ENCODE measurements at regions not wholly inside any gene's neighbourhood (a gene's known extent, or its start where the extent isn't known, plus 50 kb on each side); places are given as distances from the start of the nearest gene placed in this dataset.

DNA sequence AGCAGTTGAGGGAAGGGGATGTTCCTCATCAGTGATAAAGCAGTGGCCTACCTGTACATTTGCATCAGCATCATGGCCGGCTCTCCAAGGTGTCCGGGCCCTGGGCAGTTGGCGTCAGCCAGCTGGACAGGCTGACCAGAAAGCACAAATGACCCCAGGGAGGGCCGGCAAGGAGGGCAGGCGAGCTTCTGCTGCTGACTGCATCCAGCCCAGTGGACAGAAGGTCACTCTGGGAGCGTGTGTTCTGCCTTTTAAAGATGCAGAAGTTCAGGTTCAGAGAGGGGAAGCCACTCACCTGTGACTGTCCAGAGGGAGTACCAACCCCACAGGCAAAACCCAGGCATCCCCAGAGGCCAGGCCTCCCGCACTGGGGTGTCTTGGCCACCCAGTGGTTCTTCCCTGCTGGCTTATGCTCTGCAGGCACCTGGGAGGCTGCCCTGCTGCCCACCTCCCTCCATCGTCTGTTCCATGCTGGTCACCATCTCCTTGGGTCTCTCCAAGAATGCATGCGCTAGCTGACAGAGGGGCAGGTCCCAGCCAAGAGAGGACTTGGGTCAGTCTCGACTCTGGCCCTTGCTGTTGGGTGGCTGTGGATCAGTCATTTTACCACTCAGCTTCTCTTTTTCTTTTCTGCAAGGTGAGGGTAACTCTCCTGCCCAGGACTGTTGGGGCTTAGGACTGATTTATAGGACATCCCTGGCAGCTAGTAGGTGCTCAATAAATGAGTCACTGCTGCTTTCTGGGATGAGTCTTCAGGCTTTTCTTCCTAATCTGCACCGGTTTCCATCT is 89.9 kb downstream of the INHBB start (continued):
- TF ChIP-seq, protein P1, sequence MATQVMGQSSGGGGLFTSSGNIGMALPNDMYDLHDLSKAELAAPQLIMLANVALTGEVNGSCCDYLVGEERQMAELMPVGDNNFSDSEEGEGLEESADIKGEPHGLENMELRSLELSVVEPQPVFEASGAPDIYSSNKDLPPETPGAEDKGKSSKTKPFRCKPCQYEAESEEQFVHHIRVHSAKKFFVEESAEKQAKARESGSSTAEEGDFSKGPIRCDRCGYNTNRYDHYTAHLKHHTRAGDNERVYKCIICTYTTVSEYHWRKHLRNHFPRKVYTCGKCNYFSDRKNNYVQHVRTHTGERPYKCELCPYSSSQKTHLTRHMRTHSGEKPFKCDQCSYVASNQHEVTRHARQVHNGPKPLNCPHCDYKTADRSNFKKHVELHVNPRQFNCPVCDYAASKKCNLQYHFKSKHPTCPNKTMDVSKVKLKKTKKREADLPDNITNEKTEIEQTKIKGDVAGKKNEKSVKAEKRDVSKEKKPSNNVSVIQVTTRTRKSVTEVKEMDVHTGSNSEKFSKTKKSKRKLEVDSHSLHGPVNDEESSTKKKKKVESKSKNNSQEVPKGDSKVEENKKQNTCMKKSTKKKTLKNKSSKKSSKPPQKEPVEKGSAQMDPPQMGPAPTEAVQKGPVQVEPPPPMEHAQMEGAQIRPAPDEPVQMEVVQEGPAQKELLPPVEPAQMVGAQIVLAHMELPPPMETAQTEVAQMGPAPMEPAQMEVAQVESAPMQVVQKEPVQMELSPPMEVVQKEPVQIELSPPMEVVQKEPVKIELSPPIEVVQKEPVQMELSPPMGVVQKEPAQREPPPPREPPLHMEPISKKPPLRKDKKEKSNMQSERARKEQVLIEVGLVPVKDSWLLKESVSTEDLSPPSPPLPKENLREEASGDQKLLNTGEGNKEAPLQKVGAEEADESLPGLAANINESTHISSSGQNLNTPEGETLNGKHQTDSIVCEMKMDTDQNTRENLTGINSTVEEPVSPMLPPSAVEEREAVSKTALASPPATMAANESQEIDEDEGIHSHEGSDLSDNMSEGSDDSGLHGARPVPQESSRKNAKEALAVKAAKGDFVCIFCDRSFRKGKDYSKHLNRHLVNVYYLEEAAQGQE (IDR thresholded peaks at IDR 0.05; ENCODE audit: low read depth, low read length): no peak
- TF ChIP-seq POLR2AphosphoS5 (IDR thresholded peaks at IDR 0.05; ENCODE audit: low read length): no peak
- TF ChIP-seq, protein P2, sequence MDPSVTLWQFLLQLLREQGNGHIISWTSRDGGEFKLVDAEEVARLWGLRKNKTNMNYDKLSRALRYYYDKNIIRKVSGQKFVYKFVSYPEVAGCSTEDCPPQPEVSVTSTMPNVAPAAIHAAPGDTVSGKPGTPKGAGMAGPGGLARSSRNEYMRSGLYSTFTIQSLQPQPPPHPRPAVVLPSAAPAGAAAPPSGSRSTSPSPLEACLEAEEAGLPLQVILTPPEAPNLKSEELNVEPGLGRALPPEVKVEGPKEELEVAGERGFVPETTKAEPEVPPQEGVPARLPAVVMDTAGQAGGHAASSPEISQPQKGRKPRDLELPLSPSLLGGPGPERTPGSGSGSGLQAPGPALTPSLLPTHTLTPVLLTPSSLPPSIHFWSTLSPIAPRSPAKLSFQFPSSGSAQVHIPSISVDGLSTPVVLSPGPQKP (IDR thresholded peaks at IDR 0.05; ENCODE audit: low read depth, low read length): no peak
- no peak for TF ChIP-seq FOS (IDR thresholded peaks at IDR 0.05; ENCODE audit: borderline replicate concordance, extremely low read depth, insufficient read length)

DNA sequence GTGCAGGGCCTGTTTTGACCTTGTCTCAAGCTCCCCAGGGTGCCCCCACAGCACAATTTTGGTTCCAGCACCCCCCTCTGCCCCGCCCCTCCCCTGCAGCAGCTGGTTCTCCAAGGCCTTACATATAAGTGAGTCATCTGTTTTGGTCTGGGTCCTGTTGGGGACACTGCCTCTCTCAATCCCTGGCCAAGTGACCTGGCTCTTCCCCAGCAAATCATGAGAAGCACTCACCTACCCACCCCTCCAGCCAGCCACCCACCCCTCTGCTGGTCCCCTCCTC is 90.5 kb downstream of the INHBB start:
- no peaks in the 10 kb centered on the region for H3K9me3 ChIP-seq (replicated peaks; ENCODE audit: control insufficient read depth, insufficient read depth, low read length)
- ChIA-PET RAD21 (ENCODE audit: unreplicated experiment) (no interaction called here), SMC1A (ENCODE audit: uncharacterized antibody, unreplicated experiment) (no interaction called here), CTCF (no interaction called here), POLR2A (no interaction called here)
- H3K27me3 ChIP-seq (replicated peaks in 1 of 2; ENCODE audit: control insufficient read depth in 2 of 2, insufficient read depth in 2 of 2, low read length in 1 of 2): peaks cover 0 to 3% of the 10 kb centered on the region in 2 experiments; a peak in 2 of 4 replicates
- 0% methylated on average over 1 of the region's 1 CpG for WGBS (ENCODE audit: insufficient coverage, insufficient replicate concordance, low lambda C conversion rate, missing lambda C conversion rate)
- no peak overlapping the region for H3K9ac ChIP-seq (ENCODE audit: control insufficient read depth, insufficient read depth, low read length)
- no peak overlapping the region for H3K4me2 ChIP-seq (ENCODE audit: control insufficient read depth, insufficient read depth)
- no peak overlapping the region for H3K4me3 ChIP-seq
- no peak overlapping the region for H2AFZ ChIP-seq (ENCODE audit: control insufficient read depth, low read depth, low read length)
- H3K36me3 ChIP-seq (ENCODE audit: control insufficient read depth in 2 of 2, insufficient read depth in 2 of 2, low read length in 1 of 2): no peaks in the 10 kb centered on the region
- FAIRE-seq: no peak
- intact Hi-C loops (cut with micrococcal nuclease; ENCODE audit: unreplicated experiment) (no loop called here), in situ Hi-C loops (cut with MboI) (no loop called here)
- H3K27ac ChIP-seq (ENCODE audit: control insufficient read depth, insufficient read depth): no peak overlapping the region
- H4K20me1 ChIP-seq (ENCODE audit: control insufficient read depth, insufficient read depth): no peaks in the 10 kb centered on the region
- no peaks in the 10 kb centered on the region for H3K79me2 ChIP-seq (ENCODE audit: control insufficient read depth, insufficient read depth, low read length)
- no peaks in the 10 kb centered on the region for H3K4me1 ChIP-seq (ENCODE audit: control insufficient read depth, insufficient read depth, low read length)
- DNase-seq (ENCODE audit: low read depth, low spot score): no peak
- BruUV-seq (replicated peaks): no TSS peak
- ATAC-seq: no peak
- TF ChIP-seq NBN (IDR thresholded peaks at IDR 0.05): no peak
- no peak for TF ChIP-seq MTA2 (IDR thresholded peaks at IDR 0.05; ENCODE audit: low read depth)
- TF ChIP-seq FOXK2 (IDR thresholded peaks at IDR 0.05): no peak
- no peak for TF ChIP-seq ZNF384 (IDR thresholded peaks at IDR 0.05; ENCODE audit: borderline replicate concordance, low read depth, low read length)
- TF ChIP-seq LARP7 (IDR thresholded peaks at IDR 0.05): no peak
- no peak for TF ChIP-seq MTA3 (IDR thresholded peaks at IDR 0.05; ENCODE audit: borderline replicate concordance, low read length)
- TF ChIP-seq, protein P3, sequence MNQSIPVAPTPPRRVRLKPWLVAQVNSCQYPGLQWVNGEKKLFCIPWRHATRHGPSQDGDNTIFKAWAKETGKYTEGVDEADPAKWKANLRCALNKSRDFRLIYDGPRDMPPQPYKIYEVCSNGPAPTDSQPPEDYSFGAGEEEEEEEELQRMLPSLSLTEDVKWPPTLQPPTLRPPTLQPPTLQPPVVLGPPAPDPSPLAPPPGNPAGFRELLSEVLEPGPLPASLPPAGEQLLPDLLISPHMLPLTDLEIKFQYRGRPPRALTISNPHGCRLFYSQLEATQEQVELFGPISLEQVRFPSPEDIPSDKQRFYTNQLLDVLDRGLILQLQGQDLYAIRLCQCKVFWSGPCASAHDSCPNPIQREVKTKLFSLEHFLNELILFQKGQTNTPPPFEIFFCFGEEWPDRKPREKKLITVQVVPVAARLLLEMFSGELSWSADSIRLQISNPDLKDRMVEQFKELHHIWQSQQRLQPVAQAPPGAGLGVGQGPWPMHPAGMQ (IDR thresholded peaks at IDR 0.05; ENCODE audit: borderline replicate concordance): no peak
- TF ChIP-seq, protein P2 (IDR thresholded peaks at IDR 0.05; ENCODE audit: low read depth, low read length): no peak
- TF ChIP-seq, protein P4, sequence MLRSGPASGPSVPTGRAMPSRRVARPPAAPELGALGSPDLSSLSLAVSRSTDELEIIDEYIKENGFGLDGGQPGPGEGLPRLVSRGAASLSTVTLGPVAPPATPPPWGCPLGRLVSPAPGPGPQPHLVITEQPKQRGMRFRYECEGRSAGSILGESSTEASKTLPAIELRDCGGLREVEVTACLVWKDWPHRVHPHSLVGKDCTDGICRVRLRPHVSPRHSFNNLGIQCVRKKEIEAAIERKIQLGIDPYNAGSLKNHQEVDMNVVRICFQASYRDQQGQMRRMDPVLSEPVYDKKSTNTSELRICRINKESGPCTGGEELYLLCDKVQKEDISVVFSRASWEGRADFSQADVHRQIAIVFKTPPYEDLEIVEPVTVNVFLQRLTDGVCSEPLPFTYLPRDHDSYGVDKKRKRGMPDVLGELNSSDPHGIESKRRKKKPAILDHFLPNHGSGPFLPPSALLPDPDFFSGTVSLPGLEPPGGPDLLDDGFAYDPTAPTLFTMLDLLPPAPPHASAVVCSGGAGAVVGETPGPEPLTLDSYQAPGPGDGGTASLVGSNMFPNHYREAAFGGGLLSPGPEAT (IDR thresholded peaks at IDR 0.05; ENCODE audit: low read depth): no peak

Measured in GM12878 (cell line).